Fibroblast of skin of abdomen (primary cell): ENCODE measurements at regions not wholly inside any gene's neighbourhood (a gene's known extent, or its start where the extent isn't known, plus 50 kb on each side); places are given as distances from the start of the nearest gene placed in this dataset.

Source experiments
- DNase-seq: peaks from one replicate; pipeline ENCODE4 v3.0.0-alpha.2; 2013

- DNase-seq: peak; percentile 36
Observed at GRCh38 chr2:196279541-196279940, 108.2 kb upstream of the STK17B start.

GRCh38 chr2:196284144-196284844 is 112.9 kb upstream of the STK17B start:
- no peak for DNase-seq

GRCh38 chr2:196284866-196285557 is 113.6 kb upstream of the STK17B start:
- no peak for DNase-seq

GRCh38 chr2:196286821-196287220 is 115.4 kb upstream of the STK17B start:
- DNase-seq: no peak

GRCh38 chr2:196287523-196287922 is 116.1 kb upstream of the STK17B start:
- DNase-seq: no peak

GRCh38 chr2:196288006-196288538 is 116.7 kb upstream of the STK17B start:
- DNase-seq: no peak

GRCh38 chr2:196289000-196289399 is 117.6 kb upstream of the STK17B start:
- DNase-seq: no peak

GRCh38 chr2:196290136-196290535 is 118.8 kb upstream of the STK17B start:
- no peak for DNase-seq

- no peak for DNase-seq
Observed at GRCh38 chr2:196290569-196290968, 119.2 kb upstream of the STK17B start.

- DNase-seq: no peak
Observed at GRCh38 chr2:196291426-196291825, 120.0 kb upstream of the STK17B start.

GRCh38 chr2:196291873-196292800 is 120.8 kb upstream of the STK17B start:
- DNase-seq: no peak

GRCh38 chr2:196293751-196294515 is 122.6 kb upstream of the STK17B start:
- DNase-seq: peak; percentile 87

GRCh38 chr2:196294516-196294909 is 123.1 kb upstream of the STK17B start:
- no peak for DNase-seq

- no peak for DNase-seq
Observed at GRCh38 chr2:196295005-196295404, 123.6 kb upstream of the STK17B start.

- peak; percentile 36 for DNase-seq
Observed at GRCh38 chr2:196298106-196298723, 126.8 kb upstream of the STK17B start.

GRCh38 chr2:196307775-196308305 is 136.5 kb upstream of the STK17B start:
- peak; percentile 66 for DNase-seq

GRCh38 chr2:196309691-196310090 is 138.3 kb upstream of the STK17B start:
- peak; percentile 58 for DNase-seq

GRCh38 chr2:196314157-196314556 is 142.8 kb upstream of the STK17B start:
- DNase-seq: no peak

- DNase-seq: peak; percentile 45
Observed at GRCh38 chr2:196314780-196315179, 143.4 kb upstream of the STK17B start.

- peak; percentile 57 for DNase-seq
Observed at GRCh38 chr2:196315388-196316049, 144.1 kb upstream of the STK17B start.

- no peak for DNase-seq
Observed at GRCh38 chr2:196316050-196316430, 144.7 kb upstream of the STK17B start.
